ENCODE measurements at regions not wholly inside any gene's neighbourhood (a gene's known extent, or its start where the extent isn't known, plus 50 kb on each side); places are given as distances from the start of the nearest gene placed in this dataset.
"Not testable (repeated sequence)": the region's sequence is repeated elsewhere in the genome, so short reads cannot be mapped to it uniquely, and the experiment has no call there.

- FAIRE-seq (no peak), DNase-seq (ENCODE audit: insufficient read length, low spot score) (no peak)
- TF ChIP-seq CTCF (IDR thresholded peaks at IDR 0.05; ENCODE audit: insufficient read depth, missing control alignments), result no peak
Observed at GRCh38 chr13:38099751-38100150, 230.2 kb upstream of the TRPC4 start.

DNA sequence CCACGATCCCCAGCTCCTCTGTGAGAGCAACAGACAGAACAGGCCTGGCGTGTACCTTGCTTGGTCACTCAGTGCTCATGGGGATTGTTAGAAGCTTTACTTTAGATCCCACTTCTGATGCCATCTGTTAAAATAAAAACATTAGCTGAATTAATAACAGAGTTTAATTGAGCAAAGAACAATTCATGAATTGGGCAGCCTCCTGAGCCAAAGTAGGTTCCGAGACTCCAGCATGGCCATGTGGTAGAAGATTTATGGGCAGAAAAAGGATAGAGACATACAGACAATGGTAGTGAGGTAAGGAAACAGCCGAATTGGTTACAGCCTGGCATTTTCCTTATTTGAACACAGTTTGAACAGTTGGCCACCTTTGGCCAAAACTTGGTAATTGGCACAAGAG, 223.9 kb upstream of the TRPC4 start:
- no peak for TF ChIP-seq CTCF (IDR thresholded peaks at IDR 0.05; ENCODE audit: insufficient read depth, missing control alignments)
- FAIRE-seq (no peak), DNase-seq (ENCODE audit: insufficient read length, low spot score) (no peak)

GRCh38 chr13:38090913-38091312, 221.3 kb upstream of the TRPC4 start:
- FAIRE-seq (no peak), DNase-seq (ENCODE audit: insufficient read length, low spot score) (no peak)
- no peak for TF ChIP-seq CTCF (IDR thresholded peaks at IDR 0.05; ENCODE audit: insufficient read depth, missing control alignments)

GRCh38 chr13:38086721-38087120, 217.1 kb upstream of the TRPC4 start:
- TF ChIP-seq CTCF (IDR thresholded peaks at IDR 0.05; ENCODE audit: insufficient read depth, missing control alignments), result no peak
- FAIRE-seq, result no peak

GRCh38 chr13:38086013-38086412, 216.4 kb upstream of the TRPC4 start:
- no peak for TF ChIP-seq CTCF (IDR thresholded peaks at IDR 0.05; ENCODE audit: insufficient read depth, missing control alignments)
- DNase-seq (ENCODE audit: insufficient read length, low spot score) (no peak), FAIRE-seq (no peak)

More at GRCh38 chr13:38086721-38087120, 217.1 kb upstream of the TRPC4 start:
- no peak for DNase-seq (ENCODE audit: insufficient read length, low spot score)

- no peak for DNase-seq (ENCODE audit: insufficient read length, low spot score)
- no peak for FAIRE-seq
- no peak for TF ChIP-seq CTCF (IDR thresholded peaks at IDR 0.05; ENCODE audit: insufficient read depth, missing control alignments)
Observed at GRCh38 chr13:38073931-38074330, 204.4 kb upstream of the TRPC4 start.

DNA sequence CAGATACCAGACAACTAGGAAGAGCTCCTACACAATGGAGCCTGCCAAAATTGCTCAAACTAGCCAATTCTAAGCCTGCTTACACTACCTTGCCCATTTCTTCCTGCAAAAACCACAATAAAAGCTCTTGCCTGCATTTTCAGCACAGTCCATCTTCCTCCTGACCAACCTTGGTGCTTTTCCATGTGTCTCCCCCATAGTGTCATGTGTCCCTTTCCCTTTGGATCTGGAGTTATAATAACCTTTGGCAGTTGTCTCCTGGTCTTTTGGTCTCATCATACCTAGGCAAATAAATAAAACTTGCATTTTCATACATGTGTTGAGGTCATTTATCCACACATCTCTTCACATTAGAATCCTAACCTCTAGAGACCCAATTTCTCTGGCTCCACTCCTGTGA, 203.1 kb upstream of the TRPC4 start:
- no peak for TF ChIP-seq CTCF (IDR thresholded peaks at IDR 0.05; ENCODE audit: insufficient read depth, missing control alignments)
- FAIRE-seq (no peak), DNase-seq (ENCODE audit: insufficient read length, low spot score) (no peak)

- not testable (repeated sequence) for DNase-seq (ENCODE audit: insufficient read length, low spot score); FAIRE-seq
Observed at GRCh38 chr13:38071340-38071739, 201.8 kb upstream of the TRPC4 start.
